HEK293T (cell line): ENCODE measurements at regions not wholly inside any gene's neighbourhood (a gene's known extent, or its start where the extent isn't known, plus 50 kb on each side); places are given as distances from the start of the nearest gene placed in this dataset.

Experiments used
- CTCF ChIA-PET: fragments of 350-600 bp; formaldehyde crosslinking; extraction: SDS; loops from one replicate; lab custom pipeline; 2021; ENCODE audit warnings: antibody characterized with exemption, inconsistent platforms; lab: Yijun Ruan, JAX
- POLR2A ChIA-PET: fragments of 350-600 bp; formaldehyde crosslinking; extraction: SDS; loops from one replicate; lab custom pipeline; 2020; ENCODE audit warnings: antibody characterized with exemption, inconsistent platforms; lab: Yijun Ruan, JAX
- DNase-seq: peaks from one replicate; pipeline ENCODE4 v3.0.0; 2012; ENCODE audit warnings: mixed read lengths; ENCODE audit errors: extremely low spot score
- ARNT ChIP-seq: fragments of 450-650 bp; IDR thresholded peaks from 2 replicates; pipeline ENCODE4 v1.6.1; 2017; ENCODE audit warnings: mild to moderate bottlenecking
- BHLHE40 ChIP-seq: fragments of 450-650 bp; IDR thresholded peaks from 2 replicates; pipeline ENCODE4 v1.6.1; 2016; ENCODE audit warnings: mild to moderate bottlenecking, moderate library complexity, borderline replicate concordance
- CTBP1 ChIP-seq: fragments of 450-650 bp; IDR thresholded peaks from 2 replicates; pipeline ENCODE4 v1.6.1; 2016; ENCODE audit warnings: borderline replicate concordance
- ELF4 ChIP-seq: fragments of 450-650 bp; IDR thresholded peaks from 2 replicates; pipeline ENCODE4 v1.6.1; 2017; ENCODE audit warnings: antibody characterized with exemption
- FOXA1 ChIP-seq: fragments of 450-650 bp; IDR thresholded peaks from 2 replicates; pipeline ENCODE4 v1.6.1; 2016; ENCODE audit warnings: mild to moderate bottlenecking
- FOXK2 ChIP-seq: fragments of 450-650 bp; IDR thresholded peaks from 2 replicates; pipeline ENCODE4 v1.6.1; 2016; ENCODE audit warnings: mild to moderate bottlenecking
- FOXM1 ChIP-seq: fragments of 450-650 bp; IDR thresholded peaks from 2 replicates; pipeline ENCODE4 v1.6.1; 2017; ENCODE audit warnings: mild to moderate bottlenecking, borderline replicate concordance
- HDGF ChIP-seq: fragments of 450-650 bp; IDR thresholded peaks from 2 replicates; pipeline ENCODE4 v1.6.1; 2017; ENCODE audit warnings: antibody characterized with exemption, borderline replicate concordance
- L3MBTL2 ChIP-seq: fragments of 450-650 bp; conservative IDR thresholded peaks from 2 replicates; pipeline ENCODE4 v1.6.1; 2016; ENCODE audit warnings: mild to moderate bottlenecking
- LEF1 ChIP-seq: fragments of 450-650 bp; IDR thresholded peaks from 2 replicates; pipeline ENCODE4 v1.6.1; 2017; ENCODE audit warnings: mild to moderate bottlenecking, borderline replicate concordance
- NFRKB ChIP-seq: fragments of 450-650 bp; IDR thresholded peaks from 2 replicates; pipeline ENCODE4 v1.6.1; 2016; ENCODE audit warnings: mild to moderate bottlenecking, moderate library complexity
- SP1 ChIP-seq: fragments of 450-650 bp; IDR thresholded peaks from 2 replicates; pipeline ENCODE4 v1.6.1; 2017
- SUZ12 ChIP-seq: fragments of 450-650 bp; IDR thresholded peaks from 2 replicates; pipeline ENCODE4 v1.6.1; 2016; ENCODE audit warnings: mild to moderate bottlenecking
- TARDBP ChIP-seq: fragments of 450-650 bp; IDR thresholded peaks from 2 replicates; pipeline ENCODE4 v1.6.1; 2016
- ZNF384 ChIP-seq: fragments of 450-650 bp; IDR thresholded peaks from 2 replicates; pipeline ENCODE4 v1.6.1; 2016
- TF ChIP-seq, protein P1 (sequence below): fragments of 450-650 bp; IDR thresholded peaks from 2 replicates; pipeline ENCODE4 v1.6.1; 2016

DNA sequence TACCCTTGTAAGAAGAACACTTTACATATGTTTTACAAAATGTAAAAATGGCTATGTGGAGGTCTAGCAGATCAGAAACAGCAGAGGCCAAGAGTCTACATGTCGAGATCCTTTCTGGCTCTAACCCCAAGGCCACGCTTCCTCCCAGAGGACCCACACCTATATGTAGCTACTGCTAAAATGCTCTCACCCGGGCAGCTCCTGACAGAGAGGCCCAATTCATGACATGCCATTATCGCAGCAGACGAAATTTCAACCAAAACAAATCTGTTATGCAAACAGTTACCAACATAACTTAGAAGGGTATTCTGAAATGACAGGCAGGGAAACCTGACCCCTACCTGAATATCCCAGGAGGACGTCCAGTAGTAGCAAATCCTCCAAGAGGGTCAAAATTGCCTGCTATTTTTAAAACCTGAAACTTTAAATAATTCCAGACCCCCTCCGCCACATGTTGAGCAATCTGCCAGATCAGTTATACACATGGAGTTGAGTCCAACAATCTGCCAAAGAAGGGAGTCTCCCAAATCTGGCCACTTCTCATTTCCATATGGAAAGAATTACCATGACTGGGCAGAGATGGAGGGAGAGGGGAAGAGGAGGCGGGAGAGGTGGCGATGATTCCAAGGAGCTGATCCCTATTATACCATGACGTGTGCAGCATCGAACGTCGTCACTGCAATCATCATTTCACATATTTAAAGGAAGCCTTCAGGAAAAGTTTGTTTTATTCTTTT lies 192.9 kb upstream of the TBL1X start:
- no peak for DNase-seq
- TF ChIP-seq ELF4 = no peak
- TF ChIP-seq HDGF = no peak
- no peak for TF ChIP-seq SP1
- TF ChIP-seq TARDBP = no peak
- POLR2A ChIA-PET = no interaction called here
- CTCF ChIA-PET = no interaction called here

DNA sequence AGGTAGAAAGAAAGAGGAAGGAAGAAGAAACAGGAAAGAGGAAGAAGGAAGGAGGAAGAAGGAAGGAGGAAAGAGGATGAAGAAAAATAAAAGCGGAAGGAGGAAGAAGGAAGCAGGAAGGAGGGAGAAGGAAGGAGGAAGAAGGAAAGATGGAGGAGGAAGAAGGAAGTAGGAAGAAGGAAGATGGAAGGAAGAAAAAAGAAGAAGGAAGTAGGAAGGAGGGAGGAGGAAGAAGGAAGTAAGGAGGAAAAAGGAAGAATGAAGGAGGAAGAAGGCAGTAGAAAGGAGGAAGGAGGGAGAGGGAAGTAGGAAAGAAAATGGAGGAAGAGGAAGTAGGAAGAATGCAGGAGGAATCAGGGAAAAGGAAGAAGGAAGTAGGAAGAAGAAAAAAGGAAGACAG lies 191.1 kb upstream of the TBL1X start:
- TF ChIP-seq, protein P1, sequence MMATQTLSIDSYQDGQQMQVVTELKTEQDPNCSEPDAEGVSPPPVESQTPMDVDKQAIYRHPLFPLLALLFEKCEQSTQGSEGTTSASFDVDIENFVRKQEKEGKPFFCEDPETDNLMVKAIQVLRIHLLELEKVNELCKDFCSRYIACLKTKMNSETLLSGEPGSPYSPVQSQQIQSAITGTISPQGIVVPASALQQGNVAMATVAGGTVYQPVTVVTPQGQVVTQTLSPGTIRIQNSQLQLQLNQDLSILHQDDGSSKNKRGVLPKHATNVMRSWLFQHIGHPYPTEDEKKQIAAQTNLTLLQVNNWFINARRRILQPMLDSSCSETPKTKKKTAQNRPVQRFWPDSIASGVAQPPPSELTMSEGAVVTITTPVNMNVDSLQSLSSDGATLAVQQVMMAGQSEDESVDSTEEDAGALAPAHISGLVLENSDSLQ = no peak
- TF ChIP-seq CTBP1 (no peak), HDGF (no peak), SP1 (no peak), TARDBP (no peak), SUZ12 (no peak), LEF1 (no peak), FOXK2 (no peak), L3MBTL2 (no peak), NFRKB (no peak), BHLHE40 (no peak), ARNT (no peak)
- ChIA-PET CTCF (no interaction called here), POLR2A (no interaction called here)
- DNase-seq = no peak

DNA sequence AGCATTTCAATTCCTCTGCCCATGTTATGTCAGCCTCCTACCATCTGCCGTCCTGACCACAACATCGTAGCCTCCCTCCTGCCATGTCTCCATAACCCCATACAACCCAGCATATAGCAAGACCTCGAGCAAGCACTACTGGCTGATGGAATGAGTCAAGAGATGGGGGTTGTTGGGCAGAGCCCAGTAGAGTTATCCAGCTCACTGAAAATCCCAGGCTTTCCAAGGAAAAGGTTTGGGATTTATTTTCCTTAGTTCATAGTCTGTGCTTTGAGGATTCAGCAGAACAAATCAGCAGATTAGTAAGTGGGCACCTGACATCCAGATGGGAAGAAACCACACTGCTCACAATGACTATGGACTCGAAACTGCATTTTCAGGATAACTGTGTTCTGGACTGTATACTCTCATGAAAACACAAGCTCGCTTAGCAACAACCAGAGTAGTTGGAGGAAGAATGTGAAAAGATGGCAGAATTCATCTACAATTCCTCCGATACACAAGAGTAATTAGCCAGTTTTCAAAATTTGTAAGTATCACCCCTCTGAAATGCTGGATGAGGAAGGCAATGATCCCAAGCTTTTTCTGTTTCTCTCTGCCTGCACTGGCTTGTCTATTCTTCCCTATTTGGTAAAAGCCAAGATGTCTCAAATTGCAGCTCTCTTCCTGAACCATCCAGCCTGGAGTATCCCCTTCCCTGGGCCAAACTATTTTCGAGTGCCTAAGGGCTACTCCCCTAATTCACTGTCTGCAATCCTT lies 186.2 kb upstream of the TBL1X start:
- CTCF ChIA-PET = interaction anchor here (0.6 kb wide), 1 partner anchor 70 kb away, joined by 3 read pairs; no protein-coding TSS in a partner anchor
- POLR2A ChIA-PET = no interaction called here
- TF ChIP-seq SP1 = no peak
- TF ChIP-seq LEF1 = no peak
- TF ChIP-seq ELF4 = no peak
- no peak for TF ChIP-seq ARNT
- TF ChIP-seq TARDBP = no peak
- TF ChIP-seq, protein P1 = no peak
- no peak for TF ChIP-seq ZNF384
- no peak for TF ChIP-seq FOXM1
- TF ChIP-seq SUZ12 = no peak
- no peak for TF ChIP-seq BHLHE40
- DNase-seq = no peak

DNA sequence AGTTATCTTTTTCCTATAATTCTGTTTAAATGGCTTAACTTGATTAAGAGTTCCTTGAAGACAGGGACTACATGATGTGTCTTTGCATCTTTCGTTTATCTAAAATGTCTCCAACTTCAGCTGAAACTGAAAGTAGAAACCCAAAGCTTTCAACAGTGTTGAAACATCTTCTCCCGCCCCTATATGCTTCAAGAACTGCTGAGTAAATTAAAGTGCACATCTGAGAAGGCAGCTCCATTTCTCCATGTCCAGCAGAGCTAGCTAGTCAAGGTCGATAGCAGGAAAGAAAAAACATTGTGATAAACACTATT lies 185.7 kb upstream of the TBL1X start:
- no peak for DNase-seq
- ChIA-PET POLR2A (no interaction called here), CTCF (no interaction called here)
- no peak for TF ChIP-seq TARDBP
- TF ChIP-seq FOXM1 = no peak
- no peak for TF ChIP-seq HDGF
- TF ChIP-seq FOXA1 = no peak
- TF ChIP-seq, protein P1 = no peak
- no peak for TF ChIP-seq FOXK2
- no peak for TF ChIP-seq BHLHE40
- TF ChIP-seq SUZ12 = no peak
- TF ChIP-seq NFRKB = no peak
- no peak for TF ChIP-seq CTBP1
- TF ChIP-seq SP1 = no peak
- no peak for TF ChIP-seq ZNF384
- no peak for TF ChIP-seq ELF4
- TF ChIP-seq L3MBTL2 = no peak

- TF ChIP-seq FOXK2 (no peak), SP1 (no peak), ARNT (no peak), LEF1 (no peak)
- CTCF ChIA-PET = no interaction called here
- POLR2A ChIA-PET = no interaction called here
Observed at GRCh38 chrX:9280831-9281230, 184.0 kb upstream of the TBL1X start.

DNA sequence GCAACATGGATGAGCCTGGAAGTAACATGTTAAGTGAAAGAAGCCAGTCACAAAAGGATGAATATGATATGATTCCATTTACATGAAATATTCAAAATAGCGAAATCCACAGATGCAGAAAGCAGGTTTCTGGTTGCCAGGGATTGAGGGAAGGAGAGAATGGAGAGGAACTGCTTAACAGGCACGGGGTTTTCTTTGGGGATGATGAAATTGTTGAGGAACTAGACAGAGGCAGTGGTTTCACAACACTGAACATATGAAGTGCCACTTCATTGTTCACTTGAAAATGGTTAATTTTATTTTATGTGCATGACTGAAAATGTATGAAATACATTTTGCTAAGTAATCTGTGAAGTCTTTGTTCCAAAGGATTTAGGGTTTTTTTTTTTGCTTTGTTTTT lies 182.5 kb upstream of the TBL1X start:
- CTCF ChIA-PET = no interaction called here

More at GRCh38 chrX:9280831-9281230, 184.0 kb upstream of the TBL1X start:
- DNase-seq = no peak

More for the DNA sequence above, 182.5 kb upstream of the TBL1X start:
- TF ChIP-seq BHLHE40 (no peak), HDGF (no peak)
- POLR2A ChIA-PET = no interaction called here
- no peak for DNase-seq
